A549 (cell line): ENCODE measurements at regions not wholly inside any gene's neighbourhood (a gene's known extent, or its start where the extent isn't known, plus 50 kb on each side); places are given as distances from the start of the nearest gene placed in this dataset.
"Not testable (repeated sequence)": the region's sequence is repeated elsewhere in the genome, so short reads cannot be mapped to it uniquely, and the experiment has no call there.

Experiments used
- ATAC-seq, 2 experiments: fragments of 200-7000 bp in 1 of 2; fragments of >200 bp in 1 of 2; cut with Nextera tagmentation in 1 of 2; cut with Tn5 transposase in 1 of 2; 3 replicates each; pipeline versions ENCODE4 v1.8.0 to v1.9.1; 2018 to 2020; ENCODE audit warnings: mild to moderate bottlenecking in 1 of 2, moderate library complexity in 1 of 2
- CTCF ChIA-PET: fragments of 300-600 bp; sonication (Branson Sonifier 250); formaldehyde crosslinking; extraction: SDS; loops from one replicate; lab custom pipeline; 2021; ENCODE audit warnings: antibody characterized with exemption, inconsistent platforms; lab: Yijun Ruan, JAX
- POLR2A ChIA-PET: fragments of 350-600 bp; formaldehyde crosslinking; extraction: SDS; loops from one replicate; lab custom pipeline; 2021; ENCODE audit warnings: antibody characterized with exemption, inconsistent platforms; lab: Yijun Ruan, JAX
- DNase-seq, 2 experiments: peaks; one replicate each; pipeline versions ENCODE4 v3.0.0 to v3.0.0-alpha.2; 2011 to 2016; ENCODE audit warnings: low read depth in 1 of 2, low spot score in 1 of 2
- FAIRE-seq: peaks from 2 replicates; lab custom pipeline; 2011; peaks lifted over from hg19 to GRCh38; lab: Jason Lieb, UNC
- H3K27ac ChIP-seq, 2 experiments: fragments of >200 bp; sonication (Bioruptor Twin); formaldehyde crosslinking; 3 replicates each; pipeline ENCODE4 v1.5.1; 2016 to 2017
- H3K4me1 ChIP-seq: fragments of >200 bp; sonication (Bioruptor Twin); formaldehyde crosslinking; 3 replicates; pipeline ENCODE4 v1.6.1; 2016
- H3K4me2 ChIP-seq: fragments of >200 bp; sonication (Bioruptor Twin); formaldehyde crosslinking; 3 replicates; pipeline ENCODE4 v1.6.1; 2016
- H3K4me3 ChIP-seq: fragments of >200 bp; sonication (Bioruptor Twin); formaldehyde crosslinking; 3 replicates; pipeline ENCODE4 v1.5.1; 2016
- H3K9me3 ChIP-seq: fragments of >200 bp; sonication (Bioruptor Twin); formaldehyde crosslinking; 3 replicates; pipeline ENCODE4 v1.6.1; 2016
- CEBPB ChIP-seq, 2 experiments: fragments of >200 bp in 1 of 2; sonication (Bioruptor Twin) in 1 of 2; formaldehyde crosslinking in 1 of 2; IDR thresholded peaks; 2 replicates each; pipeline ENCODE4 v1.6.1; 2012 to 2016
- CHD4 ChIP-seq: fragments of 200-600 bp; sonication (generic); IDR thresholded peaks from 2 replicates; pipeline ENCODE4 v1.6.1; 2016; ENCODE audit warnings: antibody characterized with exemption, mild to moderate bottlenecking, borderline replicate concordance
- E2F6 ChIP-seq: IDR thresholded peaks from 2 replicates; pipeline ENCODE4 v1.6.1; 2012; ENCODE audit warnings: low read depth, borderline replicate concordance
- EHF ChIP-seq: fragments of 250-450 bp; sonication (Bioruptor Pico); IDR thresholded peaks from 2 replicates; pipeline ENCODE4 v1.5.0; 2020; ENCODE audit warnings: mild to moderate bottlenecking
- FOSL2 ChIP-seq, 2 experiments: fragments of 450-650 bp in 1 of 2; fragments of >200 bp in 1 of 2; sonication (Bioruptor Twin) in 1 of 2; formaldehyde crosslinking; IDR thresholded peaks; 2 replicates each; pipeline versions ENCODE4 v1.5.0 to v1.6.1; 2016 to 2020; ENCODE audit warnings: mild to moderate bottlenecking in 1 of 2, moderate library complexity in 1 of 2
- FOXS1 ChIP-seq: fragments of 250-450 bp; sonication (Bioruptor Pico); IDR thresholded peaks from 2 replicates; pipeline ENCODE4 v1.5.0; 2020; ENCODE audit warnings: mild to moderate bottlenecking, moderate library complexity
- HDAC2 ChIP-seq: fragments of 200-600 bp; sonication (generic); IDR thresholded peaks from 2 replicates; pipeline ENCODE4 v1.6.1; 2016
- HOXA7 ChIP-seq: fragments of 250-450 bp; sonication (Bioruptor Pico); IDR thresholded peaks from 2 replicates; pipeline ENCODE4 v1.5.0; 2020; ENCODE audit warnings: mild to moderate bottlenecking, moderate library complexity
- JUN ChIP-seq, 2 experiments: fragments of >200 bp; sonication (Bioruptor Twin); formaldehyde crosslinking; IDR thresholded peaks; 2 replicates in 1 of 2; 3 replicates in 1 of 2; pipeline ENCODE4 v1.6.1; 2016 to 2017
- KDM1A ChIP-seq: fragments of 200-600 bp; sonication (generic); IDR thresholded peaks from 2 replicates; pipeline ENCODE4 v1.6.1; 2016; ENCODE audit warnings: low read depth, mild to moderate bottlenecking
- MAFK ChIP-seq: fragments of 450-650 bp; IDR thresholded peaks from 2 replicates; pipeline ENCODE4 v1.6.1; 2014; ENCODE audit not compliant: partially characterized antibody
- MAZ ChIP-seq: fragments of 150-350 bp; IDR thresholded peaks from 2 replicates; pipeline ENCODE4 v1.6.1; 2014; ENCODE audit warnings: antibody characterized with exemption, low read depth, low read length, borderline replicate concordance
- MYC ChIP-seq: IDR thresholded peaks from 2 replicates; pipeline ENCODE4 v1.6.1; 2012; ENCODE audit warnings: mild to moderate bottlenecking, inconsistent platforms, low read length, improper control_type of control experiment, borderline replicate concordance
- NFE2L2 ChIP-seq: fragments of 150-350 bp; conservative IDR thresholded peaks from 2 replicates; pipeline ENCODE4 v1.6.1; 2014; ENCODE audit warnings: low read length
- PHF8 ChIP-seq: fragments of 200-600 bp; sonication (generic); IDR thresholded peaks from 2 replicates; pipeline ENCODE4 v1.6.1; 2016; ENCODE audit warnings: low read depth, mild to moderate bottlenecking, antibody characterized with exemption, moderate library complexity, borderline replicate concordance
- RARB ChIP-seq: fragments of 250-450 bp; sonication (Bioruptor Pico); IDR thresholded peaks from 2 replicates; pipeline ENCODE4 v1.8.0; 2021; ENCODE audit warnings: mild to moderate bottlenecking, moderate library complexity
- RNF2 ChIP-seq: fragments of 200-600 bp; sonication (generic); IDR thresholded peaks from 2 replicates; pipeline ENCODE4 v1.6.1; 2016; ENCODE audit warnings: low read depth, mild to moderate bottlenecking, antibody characterized with exemption, moderate library complexity, borderline replicate concordance
- TFCP2L1 ChIP-seq: fragments of 250-450 bp; sonication (Bioruptor Pico); IDR thresholded peaks from 2 replicates; pipeline ENCODE4 v1.5.0; 2021; ENCODE audit warnings: mild to moderate bottlenecking
- TP53 ChIP-seq: fragments of 250-450 bp; sonication (Bioruptor Pico); IDR thresholded peaks from 2 replicates; pipeline ENCODE4 v1.5.0; 2021; ENCODE audit warnings: mild to moderate bottlenecking, moderate library complexity
- USF2 ChIP-seq: fragments of 450-650 bp; IDR thresholded peaks from 2 replicates; pipeline ENCODE4 v1.6.1; 2014; ENCODE audit warnings: antibody characterized with exemption
- WGBS: methylation state at CpG from one replicate; pipeline ENCODE4 v1.1.6; 2017; ENCODE audit errors: missing lambda C conversion rate; 5-methylcytosine and 5-hydroxymethylcytosine counted together
- TF ChIP-seq, protein P1 (sequence below): fragments of 250-450 bp; sonication (Bioruptor Pico); IDR thresholded peaks from 2 replicates; pipeline ENCODE4 v1.5.0; 2020; ENCODE audit warnings: low read depth, mild to moderate bottlenecking, moderate library complexity
- TF ChIP-seq, protein P2 (sequence below): fragments of 250-450 bp; sonication (Bioruptor Pico); IDR thresholded peaks from 2 replicates; pipeline ENCODE4 v1.5.0; 2021; ENCODE audit warnings: mild to moderate bottlenecking, moderate library complexity, borderline replicate concordance
- TF ChIP-seq, protein P3 (sequence below): fragments of 150-350 bp; IDR thresholded peaks from 2 replicates; pipeline ENCODE4 v1.6.1; 2014; ENCODE audit warnings: low read depth, mild to moderate bottlenecking, low read length

GRCh38 chr11:100528872-100529416 is 158.1 kb upstream of the ARHGAP42 start:
- no peaks in the 10 kb centered on the region for H3K9me3 ChIP-seq
- CTCF ChIA-PET, result interaction anchor here (0.9 kb wide), 1 partner anchor 48 kb away, joined by 3 read pairs; no protein-coding TSS in a partner anchor
- no peak overlapping the region for H3K4me3 ChIP-seq
- FAIRE-seq (no peak), ATAC-seq (no peak), DNase-seq (no peak)
- TF ChIP-seq MYC, result no peak
- TF ChIP-seq, protein P1, sequence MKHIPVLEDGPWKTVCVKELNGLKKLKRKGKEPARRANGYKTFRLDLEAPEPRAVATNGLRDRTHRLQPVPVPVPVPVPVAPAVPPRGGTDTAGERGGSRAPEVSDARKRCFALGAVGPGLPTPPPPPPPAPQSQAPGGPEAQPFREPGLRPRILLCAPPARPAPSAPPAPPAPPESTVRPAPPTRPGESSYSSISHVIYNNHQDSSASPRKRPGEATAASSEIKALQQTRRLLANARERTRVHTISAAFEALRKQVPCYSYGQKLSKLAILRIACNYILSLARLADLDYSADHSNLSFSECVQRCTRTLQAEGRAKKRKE (CRISPR knock-in tag), result no peak
- no peak for TF ChIP-seq HOXA7 (CRISPR knock-in tag)
- no peak for TF ChIP-seq JUN (IDR thresholded peaks at IDR 0.05)
- TF ChIP-seq CHD4, result no peak
- no peak for TF ChIP-seq NFE2L2
- no peak for TF ChIP-seq TFCP2L1 (CRISPR knock-in tag)
- TF ChIP-seq FOSL2 (IDR thresholded peaks at IDR 0.05), result no peak
- no peak for TF ChIP-seq FOSL2 (CRISPR knock-in tag; IDR thresholded peaks at IDR 0.05)
- no peak for TF ChIP-seq E2F6
- no peak for TF ChIP-seq KDM1A
- no peak overlapping the region for H3K27ac ChIP-seq
- no peak overlapping the region for H3K4me2 ChIP-seq
- POLR2A ChIA-PET, result no interaction called here
- 16% methylated on average over 3 of the region's 5 CpGs for WGBS
- H3K4me1 ChIP-seq, result no peaks in the 10 kb centered on the region

DNA sequence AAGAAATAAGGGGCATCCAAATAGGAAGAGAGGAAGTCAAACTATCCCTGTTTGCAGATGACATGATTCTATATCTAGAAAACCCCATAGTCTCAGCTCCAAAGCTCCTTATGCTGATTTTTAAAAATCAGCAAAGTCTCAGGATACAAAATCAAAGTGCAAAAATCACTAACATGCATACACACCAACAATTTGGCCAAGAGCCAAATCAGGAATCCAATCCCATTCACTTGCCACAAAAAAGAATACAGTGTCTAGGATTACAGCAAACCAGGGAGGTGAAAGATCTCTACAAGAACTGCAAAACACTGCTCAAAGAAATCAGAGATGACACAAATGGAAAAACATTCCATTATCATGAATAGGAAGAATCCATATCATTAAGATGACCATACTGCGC is 155.8 kb upstream of the ARHGAP42 start:
- H3K4me1 ChIP-seq, POLR2A ChIA-PET, ATAC-seq, H3K4me3 ChIP-seq, H3K4me2 ChIP-seq, CTCF ChIA-PET, H3K9me3 ChIP-seq, FAIRE-seq, DNase-seq, H3K27ac ChIP-seq: not testable (repeated sequence)
- 95% methylated on average over 1 of the region's 1 CpG for WGBS

DNA sequence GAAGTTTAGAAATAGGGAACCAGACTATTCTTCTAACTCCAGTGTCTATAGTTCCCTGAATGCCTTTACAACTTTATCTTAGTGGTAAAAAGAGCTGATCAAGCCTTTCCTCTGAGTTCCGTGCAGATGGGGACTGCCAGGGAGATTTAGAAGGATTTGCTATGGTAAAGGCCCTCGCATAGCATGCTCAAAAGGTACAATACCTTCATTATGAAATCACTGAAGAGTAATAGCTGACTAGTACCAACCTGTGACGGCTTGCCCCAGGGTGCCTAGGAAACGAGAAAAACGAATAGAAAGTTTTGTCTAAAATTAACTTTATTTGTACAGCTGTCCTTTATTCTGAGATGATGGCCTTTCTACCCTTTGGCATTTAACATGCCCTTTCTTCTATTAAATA is 150.1 kb upstream of the ARHGAP42 start:
- ATAC-seq (no peak), FAIRE-seq (no peak)
- CTCF ChIA-PET, result no interaction called here

More for the DNA sequence above, 150.1 kb upstream of the ARHGAP42 start:
- Histone ChIP-seq H3K4me3 (no peak overlapping the region), H3K9me3 (no peaks in the 10 kb centered on the region), H3K4me1 (no peaks in the 10 kb centered on the region), H3K27ac (no peak overlapping the region), H3K4me2 (no peak overlapping the region)
- TF ChIP-seq PHF8 (no peak), HDAC2 (no peak), HOXA7 (CRISPR knock-in tag) (no peak), MAFK (no peak), RNF2 (no peak), USF2 (no peak), MAZ (no peak), TP53 (no peak), FOXS1 (no peak), CEBPB (IDR thresholded peaks at IDR 0.05) (no peak), RARB (no peak), EHF (CRISPR knock-in tag) (no peak)
- TF ChIP-seq, protein P2, sequence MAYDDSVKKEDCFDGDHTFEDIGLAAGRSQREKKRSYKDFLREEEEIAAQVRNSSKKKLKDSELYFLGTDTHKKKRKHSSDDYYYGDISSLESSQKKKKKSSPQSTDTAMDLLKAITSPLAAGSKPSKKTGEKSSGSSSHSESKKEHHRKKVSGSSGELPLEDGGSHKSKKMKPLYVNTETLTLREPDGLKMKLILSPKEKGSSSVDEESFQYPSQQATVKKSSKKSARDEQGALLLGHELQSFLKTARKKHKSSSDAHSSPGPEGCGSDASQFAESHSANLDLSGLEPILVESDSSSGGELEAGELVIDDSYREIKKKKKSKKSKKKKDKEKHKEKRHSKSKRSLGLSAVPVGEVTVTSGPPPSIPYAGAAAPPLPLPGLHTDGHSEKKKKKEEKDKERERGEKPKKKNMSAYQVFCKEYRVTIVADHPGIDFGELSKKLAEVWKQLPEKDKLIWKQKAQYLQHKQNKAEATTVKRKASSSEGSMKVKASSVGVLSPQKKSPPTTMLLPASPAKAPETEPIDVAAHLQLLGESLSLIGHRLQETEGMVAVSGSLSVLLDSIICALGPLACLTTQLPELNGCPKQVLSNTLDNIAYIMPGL (CRISPR knock-in tag), result no peak
- TF ChIP-seq, protein P3, sequence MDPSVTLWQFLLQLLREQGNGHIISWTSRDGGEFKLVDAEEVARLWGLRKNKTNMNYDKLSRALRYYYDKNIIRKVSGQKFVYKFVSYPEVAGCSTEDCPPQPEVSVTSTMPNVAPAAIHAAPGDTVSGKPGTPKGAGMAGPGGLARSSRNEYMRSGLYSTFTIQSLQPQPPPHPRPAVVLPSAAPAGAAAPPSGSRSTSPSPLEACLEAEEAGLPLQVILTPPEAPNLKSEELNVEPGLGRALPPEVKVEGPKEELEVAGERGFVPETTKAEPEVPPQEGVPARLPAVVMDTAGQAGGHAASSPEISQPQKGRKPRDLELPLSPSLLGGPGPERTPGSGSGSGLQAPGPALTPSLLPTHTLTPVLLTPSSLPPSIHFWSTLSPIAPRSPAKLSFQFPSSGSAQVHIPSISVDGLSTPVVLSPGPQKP, result no peak
- TF ChIP-seq, protein P1 (CRISPR knock-in tag), result no peak
- 15% methylated on average over 5 of the region's 5 CpGs for WGBS
- POLR2A ChIA-PET, result no interaction called here
- no peak for DNase-seq
